IMR-90 (cell line): ENCODE measurements at regions not wholly inside any gene's neighbourhood (a gene's known extent, or its start where the extent isn't known, plus 50 kb on each side); places are given as distances from the start of the nearest gene placed in this dataset.

Experiments used
- BHLHE40 ChIP-seq: fragments of 150-350 bp; IDR thresholded peaks from 2 replicates; pipeline ENCODE4 v1.6.1; 2016; ENCODE audit warnings: mild to moderate bottlenecking, low read depth, low read length
- CEBPB ChIP-seq: IDR thresholded peaks from 2 replicates; pipeline ENCODE4 v1.6.1; 2012; ENCODE audit warnings: low read depth, low read length, improper control_type of control experiment
- FOS ChIP-seq: fragments of 150-350 bp; IDR thresholded peaks from 2 replicates; pipeline ENCODE4 v1.6.1; 2016; ENCODE audit warnings: low read depth, low read length
- MAFK ChIP-seq: IDR thresholded peaks from 2 replicates; pipeline ENCODE4 v1.6.1; 2012; ENCODE audit warnings: low read depth, low read length, improper control_type of control experiment
- MAZ ChIP-seq: IDR thresholded peaks from 2 replicates; pipeline ENCODE4 v1.6.1; 2012; ENCODE audit warnings: low read depth, mild to moderate bottlenecking, low read length, improper control_type of control experiment, moderate library complexity, borderline replicate concordance
- MXI1 ChIP-seq: IDR thresholded peaks from 2 replicates; pipeline ENCODE4 v1.6.1; 2012; ENCODE audit warnings: low read depth, mild to moderate bottlenecking, low read length, moderate library complexity, borderline replicate concordance
- NFE2L2 ChIP-seq: fragments of 150-350 bp; IDR thresholded peaks from 2 replicates; pipeline ENCODE4 v1.6.1; 2016; ENCODE audit warnings: low read depth, mild to moderate bottlenecking, low read length
- POLR2A ChIP-seq: IDR thresholded peaks from 2 replicates; pipeline ENCODE4 v1.6.1; 2012; ENCODE audit warnings: mild to moderate bottlenecking, low read depth, low read length
- RAD21 ChIP-seq: IDR thresholded peaks from 2 replicates; pipeline ENCODE4 v1.6.1; 2012; ENCODE audit warnings: low read length, improper control_type of control experiment
- RFX5 ChIP-seq: IDR thresholded peaks from 2 replicates; pipeline ENCODE4 v1.8.0; 2012; ENCODE audit warnings: low read depth, mild to moderate bottlenecking, low read length, moderate library complexity
- SMC3 ChIP-seq: fragments of 150-350 bp; IDR thresholded peaks from 2 replicates; pipeline ENCODE4 v1.6.1; 2016; ENCODE audit warnings: low read depth, mild to moderate bottlenecking, antibody characterized with exemption, low read length, moderate library complexity
- TF ChIP-seq, protein P1 (sequence below): conservative IDR thresholded peaks from 2 replicates; pipeline ENCODE4 v1.5.1; 2012; ENCODE audit warnings: mild to moderate bottlenecking, low read depth, low read length, improper control_type of control experiment
- TF ChIP-seq, protein P2 (sequence below): fragments of 150-350 bp; IDR thresholded peaks from 2 replicates; pipeline ENCODE4 v1.6.1; 2017; ENCODE audit warnings: mild to moderate bottlenecking, antibody characterized with exemption, low read length, low read depth
- TF ChIP-seq, protein P3 (sequence below): fragments of 150-350 bp; IDR thresholded peaks from 2 replicates; pipeline ENCODE4 v1.6.1; 2016; ENCODE audit warnings: low read depth, mild to moderate bottlenecking, low read length, moderate library complexity, borderline replicate concordance

DNA sequence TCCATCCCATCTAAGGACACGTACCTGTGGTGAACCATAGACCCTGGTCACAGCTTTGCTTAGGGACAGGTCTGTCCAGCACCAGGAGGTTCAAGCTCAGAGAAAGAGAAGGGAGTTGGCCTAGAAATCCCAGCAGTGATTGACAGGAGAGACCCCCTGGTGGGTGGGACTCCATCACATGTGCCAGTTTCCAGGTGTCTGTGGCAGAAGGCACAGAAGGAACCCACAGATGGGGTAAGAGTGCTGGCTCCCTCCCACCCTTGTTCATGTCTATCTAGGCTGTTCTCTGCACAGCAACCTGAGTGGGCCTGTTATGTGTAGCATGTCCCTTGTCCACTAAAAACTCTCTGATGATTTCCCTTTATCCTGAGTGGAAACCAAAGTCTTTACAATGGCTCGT is 54.0 kb upstream of the GRB10 start:
- TF ChIP-seq, protein P1, sequence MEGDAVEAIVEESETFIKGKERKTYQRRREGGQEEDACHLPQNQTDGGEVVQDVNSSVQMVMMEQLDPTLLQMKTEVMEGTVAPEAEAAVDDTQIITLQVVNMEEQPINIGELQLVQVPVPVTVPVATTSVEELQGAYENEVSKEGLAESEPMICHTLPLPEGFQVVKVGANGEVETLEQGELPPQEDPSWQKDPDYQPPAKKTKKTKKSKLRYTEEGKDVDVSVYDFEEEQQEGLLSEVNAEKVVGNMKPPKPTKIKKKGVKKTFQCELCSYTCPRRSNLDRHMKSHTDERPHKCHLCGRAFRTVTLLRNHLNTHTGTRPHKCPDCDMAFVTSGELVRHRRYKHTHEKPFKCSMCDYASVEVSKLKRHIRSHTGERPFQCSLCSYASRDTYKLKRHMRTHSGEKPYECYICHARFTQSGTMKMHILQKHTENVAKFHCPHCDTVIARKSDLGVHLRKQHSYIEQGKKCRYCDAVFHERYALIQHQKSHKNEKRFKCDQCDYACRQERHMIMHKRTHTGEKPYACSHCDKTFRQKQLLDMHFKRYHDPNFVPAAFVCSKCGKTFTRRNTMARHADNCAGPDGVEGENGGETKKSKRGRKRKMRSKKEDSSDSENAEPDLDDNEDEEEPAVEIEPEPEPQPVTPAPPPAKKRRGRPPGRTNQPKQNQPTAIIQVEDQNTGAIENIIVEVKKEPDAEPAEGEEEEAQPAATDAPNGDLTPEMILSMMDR = no peak
- no peak for TF ChIP-seq POLR2A
- TF ChIP-seq NFE2L2 = no peak
- no peak for TF ChIP-seq RAD21
- TF ChIP-seq RFX5 = no peak
- TF ChIP-seq MAFK = no peak
- TF ChIP-seq, protein P2, sequence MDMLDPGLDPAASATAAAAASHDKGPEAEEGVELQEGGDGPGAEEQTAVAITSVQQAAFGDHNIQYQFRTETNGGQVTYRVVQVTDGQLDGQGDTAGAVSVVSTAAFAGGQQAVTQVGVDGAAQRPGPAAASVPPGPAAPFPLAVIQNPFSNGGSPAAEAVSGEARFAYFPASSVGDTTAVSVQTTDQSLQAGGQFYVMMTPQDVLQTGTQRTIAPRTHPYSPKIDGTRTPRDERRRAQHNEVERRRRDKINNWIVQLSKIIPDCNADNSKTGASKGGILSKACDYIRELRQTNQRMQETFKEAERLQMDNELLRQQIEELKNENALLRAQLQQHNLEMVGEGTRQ = no peak
- TF ChIP-seq MXI1 = no peak
- TF ChIP-seq CEBPB = no peak
- no peak for TF ChIP-seq SMC3
- TF ChIP-seq BHLHE40 = no peak
- TF ChIP-seq MAZ = no peak
- TF ChIP-seq FOS = no peak
- TF ChIP-seq, protein P3, sequence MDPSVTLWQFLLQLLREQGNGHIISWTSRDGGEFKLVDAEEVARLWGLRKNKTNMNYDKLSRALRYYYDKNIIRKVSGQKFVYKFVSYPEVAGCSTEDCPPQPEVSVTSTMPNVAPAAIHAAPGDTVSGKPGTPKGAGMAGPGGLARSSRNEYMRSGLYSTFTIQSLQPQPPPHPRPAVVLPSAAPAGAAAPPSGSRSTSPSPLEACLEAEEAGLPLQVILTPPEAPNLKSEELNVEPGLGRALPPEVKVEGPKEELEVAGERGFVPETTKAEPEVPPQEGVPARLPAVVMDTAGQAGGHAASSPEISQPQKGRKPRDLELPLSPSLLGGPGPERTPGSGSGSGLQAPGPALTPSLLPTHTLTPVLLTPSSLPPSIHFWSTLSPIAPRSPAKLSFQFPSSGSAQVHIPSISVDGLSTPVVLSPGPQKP = no peak
